Keratinocyte (primary cell): ENCODE measurements at regions not wholly inside any gene's neighbourhood (a gene's known extent, or its start where the extent isn't known, plus 50 kb on each side); places are given as distances from the start of the nearest gene placed in this dataset.

Source experiments
- DNase-seq: peaks from one replicate; pipeline ENCODE4 v3.0.0-alpha.2; 2011; ENCODE audit warnings: low read depth, missing footprints, low spot score
- FAIRE-seq: peaks from 2 replicates; lab custom pipeline; 2011; peaks lifted over from hg19 to GRCh38; lab: Jason Lieb, UNC
- H2AFZ ChIP-seq: 2 replicates; pipeline ENCODE4 v1.6.0; 2012; ENCODE audit warnings: low read length, control low read depth, inconsistent platforms; ENCODE audit not compliant: control insufficient read depth
- H3K27ac ChIP-seq: 2 replicates; pipeline ENCODE4 v1.5.1; 2011; ENCODE audit warnings: low read length; ENCODE audit not compliant: control insufficient read depth, insufficient read depth
- H3K27me3 ChIP-seq: 3 replicates; pipeline ENCODE4 v1.6.0; 2011; ENCODE audit warnings: low read length; ENCODE audit not compliant: control insufficient read depth, insufficient read depth; ENCODE audit errors: extremely low read depth
- H3K36me3 ChIP-seq, 2 experiments: 2 replicates in 1 of 2; 3 replicates in 1 of 2; pipeline ENCODE4 v1.5.1; 2011; ENCODE audit warnings: low read length in 2 of 2, mild to moderate bottlenecking in 1 of 2; ENCODE audit not compliant: control insufficient read depth in 2 of 2, insufficient read depth in 2 of 2; ENCODE audit errors: extremely low read depth in 1 of 2
- H3K4me1 ChIP-seq: 3 replicates; pipeline ENCODE4 v1.5.1; 2011; ENCODE audit warnings: low read length; ENCODE audit not compliant: control insufficient read depth, insufficient read depth; ENCODE audit errors: extremely low read depth
- H3K4me2 ChIP-seq: 3 replicates; pipeline ENCODE4 v1.6.0; 2011; ENCODE audit warnings: low read depth, low read length; ENCODE audit not compliant: control insufficient read depth, insufficient read depth; ENCODE audit errors: extremely low read depth
- H3K4me3 ChIP-seq, 3 experiments: fragments of 200-600 bp in 1 of 3; sonication (generic) in 1 of 3; 2 replicates in 2 of 3; 3 replicates in 1 of 3; pipeline ENCODE4 v1.5.1; 2011 to 2016; ENCODE audit warnings: low read length in 3 of 3, mild to moderate bottlenecking in 3 of 3, control low read depth in 2 of 3, inconsistent platforms in 1 of 3, low read depth in 1 of 3, mixed read lengths in 1 of 3, mixed run types in 1 of 3, moderate library complexity in 1 of 3; ENCODE audit not compliant: control insufficient read depth in 2 of 3, insufficient read depth in 2 of 3; ENCODE audit errors: extremely low read depth in 1 of 3
- H3K79me2 ChIP-seq: 2 replicates; pipeline ENCODE4 v1.6.0; 2012; ENCODE audit warnings: low read length; ENCODE audit not compliant: control insufficient read depth, insufficient read depth
- H3K9ac ChIP-seq: 3 replicates; pipeline ENCODE4 v1.6.0; 2011; ENCODE audit warnings: low read length; ENCODE audit not compliant: control insufficient read depth, insufficient read depth; ENCODE audit errors: extremely low read depth
- H3K9me1 ChIP-seq: 3 replicates; pipeline ENCODE4 v1.6.0; 2011; ENCODE audit warnings: low read length; ENCODE audit not compliant: control insufficient read depth, insufficient read depth; ENCODE audit errors: extremely low read depth
- H3K9me3 ChIP-seq: 2 replicates; pipeline ENCODE4 v1.5.1; 2012; ENCODE audit warnings: low read depth, low read length; ENCODE audit not compliant: control insufficient read depth
- H4K20me1 ChIP-seq: 3 replicates; pipeline ENCODE4 v1.6.0; 2011; ENCODE audit warnings: low read length; ENCODE audit not compliant: control insufficient read depth, insufficient read depth; ENCODE audit errors: extremely low read depth
- EZH2 ChIP-seq: IDR thresholded peaks from one replicate; pipeline ENCODE4 v1.6.1; 2012; ENCODE audit warnings: inconsistent platforms, mild to moderate bottlenecking, low read length, moderate library complexity
- dilution Hi-C: fragments of 300-500 bp; cut with MboI; formaldehyde crosslinking; loops from one replicate; pipeline ENCODE4 v1.7.0; 2020; ENCODE audit warnings: low sequenced_read_pairs; ENCODE audit not compliant: extremely low pct_ligation_motif_present
- TF ChIP-seq, protein P1 (sequence below), 3 experiments: IDR thresholded peaks in 1 of 3; conservative IDR thresholded peaks in 1 of 3; optimal IDR thresholded peaks in 1 of 3; 2 replicates in 2 of 3; 3 replicates in 1 of 3; pipeline versions ENCODE3 to v1.5.1; 2011; ENCODE audit warnings: low read length in 3 of 3, mild to moderate bottlenecking in 3 of 3, moderate library complexity in 2 of 3, control low read depth in 1 of 3, inconsistent platforms in 1 of 3; ENCODE audit not compliant: insufficient read depth in 2 of 3; ENCODE audit errors: extremely low read depth in 1 of 3

- H3K9ac ChIP-seq, result no peak overlapping the region
- TF ChIP-seq, protein P1, sequence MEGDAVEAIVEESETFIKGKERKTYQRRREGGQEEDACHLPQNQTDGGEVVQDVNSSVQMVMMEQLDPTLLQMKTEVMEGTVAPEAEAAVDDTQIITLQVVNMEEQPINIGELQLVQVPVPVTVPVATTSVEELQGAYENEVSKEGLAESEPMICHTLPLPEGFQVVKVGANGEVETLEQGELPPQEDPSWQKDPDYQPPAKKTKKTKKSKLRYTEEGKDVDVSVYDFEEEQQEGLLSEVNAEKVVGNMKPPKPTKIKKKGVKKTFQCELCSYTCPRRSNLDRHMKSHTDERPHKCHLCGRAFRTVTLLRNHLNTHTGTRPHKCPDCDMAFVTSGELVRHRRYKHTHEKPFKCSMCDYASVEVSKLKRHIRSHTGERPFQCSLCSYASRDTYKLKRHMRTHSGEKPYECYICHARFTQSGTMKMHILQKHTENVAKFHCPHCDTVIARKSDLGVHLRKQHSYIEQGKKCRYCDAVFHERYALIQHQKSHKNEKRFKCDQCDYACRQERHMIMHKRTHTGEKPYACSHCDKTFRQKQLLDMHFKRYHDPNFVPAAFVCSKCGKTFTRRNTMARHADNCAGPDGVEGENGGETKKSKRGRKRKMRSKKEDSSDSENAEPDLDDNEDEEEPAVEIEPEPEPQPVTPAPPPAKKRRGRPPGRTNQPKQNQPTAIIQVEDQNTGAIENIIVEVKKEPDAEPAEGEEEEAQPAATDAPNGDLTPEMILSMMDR (optimal IDR thresholded peaks at IDR 0.05 in 1 of 3, IDR thresholded peaks at IDR 0.05 in 1 of 3, conservative IDR thresholded peaks at IDR 0.05 in 1 of 3; ENCODE audit: extremely low read depth in 1 of 3, insufficient read depth in 2 of 3, low read length in 3 of 3), result peak in 2 of 3 experiments; percentile 38 to 50
- no peak for TF ChIP-seq EZH2
- peaks cover 23% of the 10 kb centered on the region for H3K27me3 ChIP-seq
- H3K4me2 ChIP-seq, result no peak overlapping the region
- no peaks in the 10 kb centered on the region for H4K20me1 ChIP-seq
- DNase-seq, result no peak
- H3K27ac ChIP-seq, result no peak overlapping the region
- H2AFZ ChIP-seq, result no peak overlapping the region
- no peaks in the 10 kb centered on the region for H3K9me3 ChIP-seq
- H3K4me3 ChIP-seq, result no peak overlapping the region
- no peak for FAIRE-seq
- H3K4me1 ChIP-seq, result no peaks in the 10 kb centered on the region
- no peaks in the 10 kb centered on the region for H3K9me1 ChIP-seq
- dilution Hi-C loops, result no loop called here
- no peaks in the 10 kb centered on the region for H3K79me2 ChIP-seq
- no peaks in the 10 kb centered on the region for H3K36me3 ChIP-seq
Observed at GRCh38 chr7:115475761-115476385, 554.0 kb downstream of the MDFIC start.

DNA sequence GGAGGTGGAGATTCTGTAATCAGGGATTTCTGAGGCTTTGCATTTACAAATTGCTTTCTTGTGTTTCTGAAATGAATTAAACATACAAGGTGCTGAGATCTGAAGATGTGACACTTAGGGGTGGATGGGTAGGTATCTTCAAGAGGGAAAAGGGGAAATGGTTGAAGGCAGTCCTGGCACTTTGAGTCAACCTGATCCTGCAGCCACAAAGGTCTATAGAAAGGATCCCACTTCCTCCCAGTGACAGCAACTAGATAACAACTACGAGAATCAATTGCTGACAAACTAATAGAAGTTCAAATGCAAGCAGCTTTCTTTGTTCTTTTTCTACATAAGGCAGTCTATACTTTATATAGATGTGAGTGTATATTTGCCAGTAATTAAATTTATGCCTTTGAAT lies 553.3 kb downstream of the MDFIC start:
- peaks cover 20% of the 10 kb centered on the region for H3K27me3 ChIP-seq
- no peak overlapping the region for H2AFZ ChIP-seq
- no peaks in the 10 kb centered on the region for H3K79me2 ChIP-seq
- no peaks in the 10 kb centered on the region for H4K20me1 ChIP-seq
- no peak for FAIRE-seq
- no peaks in the 10 kb centered on the region for H3K36me3 ChIP-seq
- dilution Hi-C loops, result no loop called here
- TF ChIP-seq, protein P1 (optimal IDR thresholded peaks at IDR 0.05 in 1 of 3, IDR thresholded peaks at IDR 0.05 in 1 of 3, conservative IDR thresholded peaks at IDR 0.05 in 1 of 3; ENCODE audit: extremely low read depth in 1 of 3, insufficient read depth in 2 of 3, low read length in 3 of 3), result no peak
- no peak for TF ChIP-seq EZH2
- no peak overlapping the region for H3K27ac ChIP-seq
- no peaks in the 10 kb centered on the region for H3K4me1 ChIP-seq
- no peaks in the 10 kb centered on the region for H3K9me1 ChIP-seq
- no peak overlapping the region for H3K4me3 ChIP-seq
- H3K9ac ChIP-seq, result no peak overlapping the region
- no peaks in the 10 kb centered on the region for H3K9me3 ChIP-seq
- H3K4me2 ChIP-seq, result no peak overlapping the region
- no peak for DNase-seq
